ENCODE measurements at regions not wholly inside any gene's neighbourhood (a gene's known extent, or its start where the extent isn't known, plus 50 kb on each side); places are given as distances from the start of the nearest gene placed in this dataset.

DNA sequence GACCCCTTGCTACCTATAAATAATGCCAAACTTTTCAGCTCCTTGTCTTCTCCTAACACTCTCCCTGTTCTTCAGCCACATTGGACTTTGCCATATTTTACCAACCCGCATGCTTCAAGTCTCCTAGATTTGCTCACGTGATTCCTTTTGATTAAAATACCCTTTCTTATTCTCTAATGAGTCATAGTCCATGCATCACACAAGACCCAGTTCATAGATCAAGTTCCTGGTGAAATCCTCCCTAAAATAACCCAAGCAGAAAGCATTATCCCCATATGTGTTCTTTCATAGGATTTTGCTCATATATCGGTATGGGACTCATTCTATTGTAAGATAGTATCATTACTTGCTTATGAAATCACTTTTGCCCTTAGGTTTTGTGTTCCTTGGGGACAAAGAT lies 108.9 kb upstream of the STXBP5 start:
- TF ChIP-seq, protein P1, sequence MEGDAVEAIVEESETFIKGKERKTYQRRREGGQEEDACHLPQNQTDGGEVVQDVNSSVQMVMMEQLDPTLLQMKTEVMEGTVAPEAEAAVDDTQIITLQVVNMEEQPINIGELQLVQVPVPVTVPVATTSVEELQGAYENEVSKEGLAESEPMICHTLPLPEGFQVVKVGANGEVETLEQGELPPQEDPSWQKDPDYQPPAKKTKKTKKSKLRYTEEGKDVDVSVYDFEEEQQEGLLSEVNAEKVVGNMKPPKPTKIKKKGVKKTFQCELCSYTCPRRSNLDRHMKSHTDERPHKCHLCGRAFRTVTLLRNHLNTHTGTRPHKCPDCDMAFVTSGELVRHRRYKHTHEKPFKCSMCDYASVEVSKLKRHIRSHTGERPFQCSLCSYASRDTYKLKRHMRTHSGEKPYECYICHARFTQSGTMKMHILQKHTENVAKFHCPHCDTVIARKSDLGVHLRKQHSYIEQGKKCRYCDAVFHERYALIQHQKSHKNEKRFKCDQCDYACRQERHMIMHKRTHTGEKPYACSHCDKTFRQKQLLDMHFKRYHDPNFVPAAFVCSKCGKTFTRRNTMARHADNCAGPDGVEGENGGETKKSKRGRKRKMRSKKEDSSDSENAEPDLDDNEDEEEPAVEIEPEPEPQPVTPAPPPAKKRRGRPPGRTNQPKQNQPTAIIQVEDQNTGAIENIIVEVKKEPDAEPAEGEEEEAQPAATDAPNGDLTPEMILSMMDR (IDR thresholded peaks at IDR 0.05), result no peak
- no peak for TF ChIP-seq POLR2A (IDR thresholded peaks at IDR 0.05)
- H3K36me3 ChIP-seq (ENCODE audit: low read depth, missing control alignments), result no peaks in the 10 kb centered on the region
- intact Hi-C loops (cut with DNase I; ENCODE audit: low total_unique reads), result no loop called here
- DNase-seq, result no peak
- H3K4me3 ChIP-seq, result no peak overlapping the region
- WGBS, 2 donors, result 92 to 93% methylated on average over 3 of the region's 3 CpGs
- H3K27ac ChIP-seq, result no peak overlapping the region
- H3K4me1 ChIP-seq, result no peaks in the 10 kb centered on the region
- no peaks in the 10 kb centered on the region for H3K27me3 ChIP-seq
- no peaks in the 10 kb centered on the region for H3K9me3 ChIP-seq

DNA sequence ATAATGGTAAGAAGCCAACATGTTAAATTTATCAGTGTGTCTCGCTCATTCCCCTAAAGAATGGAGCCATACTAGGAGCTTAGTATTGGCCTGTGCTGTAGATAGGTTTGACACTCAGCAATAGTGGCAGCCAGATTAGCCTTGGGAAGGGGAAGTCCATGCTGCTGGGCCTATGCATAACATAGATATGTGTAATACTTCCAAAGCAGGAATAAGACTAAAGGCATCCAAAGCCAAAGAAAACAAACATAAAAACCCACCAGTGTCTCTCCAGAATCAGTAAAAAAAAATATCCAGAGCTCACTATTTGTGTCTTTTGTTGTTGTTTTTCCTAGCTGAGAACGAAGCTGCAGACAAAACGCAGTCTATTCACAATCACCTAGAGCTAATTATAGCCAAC lies 104.2 kb upstream of the STXBP5 start:
- 76 to 80% methylated on average over 3 of the region's 3 CpGs for WGBS, 2 donors
- H3K27ac ChIP-seq, result no peak overlapping the region
- TF ChIP-seq POLR2A (IDR thresholded peaks at IDR 0.05), result no peak
- TF ChIP-seq, protein P1 (IDR thresholded peaks at IDR 0.05), result no peak
- no peak for DNase-seq
- no peaks in the 10 kb centered on the region for H3K27me3 ChIP-seq
- no peaks in the 10 kb centered on the region for H3K4me1 ChIP-seq
- no peaks in the 10 kb centered on the region for H3K9me3 ChIP-seq
- intact Hi-C loops (cut with DNase I; ENCODE audit: low total_unique reads), result no loop called here
- H3K36me3 ChIP-seq (ENCODE audit: low read depth, missing control alignments), result no peaks in the 10 kb centered on the region
- no peak overlapping the region for H3K4me3 ChIP-seq

DNA sequence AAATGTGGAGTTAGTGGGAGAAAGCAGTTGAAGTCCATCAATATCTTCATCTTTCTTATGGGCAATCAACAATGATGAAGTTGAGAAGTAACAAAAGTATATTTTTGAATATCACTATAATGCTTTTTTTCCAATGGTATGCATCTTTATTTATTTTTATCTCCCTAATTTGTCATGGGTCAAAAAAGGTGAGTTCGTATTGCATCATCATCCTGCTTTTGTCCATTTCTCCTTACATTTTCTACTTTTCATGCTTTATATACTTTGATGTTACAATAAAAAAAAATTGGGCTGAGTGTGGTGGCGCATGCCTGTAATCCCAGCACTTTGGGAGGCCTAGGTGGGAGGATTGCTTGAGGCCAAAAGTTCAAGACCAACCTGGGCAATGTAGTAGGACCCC lies 101.2 kb upstream of the STXBP5 start:
- no peaks in the 10 kb centered on the region for H3K27me3 ChIP-seq
- WGBS, 2 donors, result 90 to 99% methylated on average over 2 of the region's 2 CpGs

DNA sequence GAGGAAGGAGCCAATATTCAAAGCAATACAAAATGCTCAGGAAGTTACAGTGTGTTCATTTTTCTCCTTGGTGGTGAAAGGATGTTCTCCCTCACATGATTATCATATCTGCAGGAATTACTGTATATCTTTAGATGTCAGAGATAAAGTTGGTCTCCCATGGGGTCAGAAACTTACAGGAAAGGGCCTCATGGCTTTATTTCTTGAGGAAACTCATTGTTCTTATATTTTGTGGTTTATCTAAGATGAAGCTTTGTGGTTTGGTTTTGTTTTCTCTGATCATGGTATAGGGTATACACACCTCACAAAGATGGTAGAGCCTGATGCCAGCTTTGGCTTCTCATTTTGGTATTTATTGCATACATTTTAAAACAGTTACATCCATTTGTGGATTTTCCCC lies 100.5 kb upstream of the STXBP5 start:
- H3K9me3 ChIP-seq, result no peaks in the 10 kb centered on the region
- intact Hi-C loops (cut with DNase I; ENCODE audit: low total_unique reads), result no loop called here
- no peaks in the 10 kb centered on the region for H3K4me1 ChIP-seq
- TF ChIP-seq, protein P1 (IDR thresholded peaks at IDR 0.05), result no peak
- no peak for TF ChIP-seq POLR2A (IDR thresholded peaks at IDR 0.05)
- no peak overlapping the region for H3K4me3 ChIP-seq
- no peaks in the 10 kb centered on the region for H3K27me3 ChIP-seq
- H3K27ac ChIP-seq, result no peak overlapping the region
- H3K36me3 ChIP-seq (ENCODE audit: low read depth, missing control alignments), result no peaks in the 10 kb centered on the region
- DNase-seq, result no peak

More for the DNA sequence above, 101.2 kb upstream of the STXBP5 start:
- TF ChIP-seq, protein P1 (IDR thresholded peaks at IDR 0.05), result no peak
- Histone ChIP-seq H3K9me3 (no peaks in the 10 kb centered on the region), H3K4me3 (no peak overlapping the region), H3K27ac (no peak overlapping the region), H3K36me3 (ENCODE audit: low read depth, missing control alignments) (no peaks in the 10 kb centered on the region), H3K4me1 (no peaks in the 10 kb centered on the region)
- intact Hi-C loops (cut with DNase I; ENCODE audit: low total_unique reads), result no loop called here
- no peak for DNase-seq

DNA sequence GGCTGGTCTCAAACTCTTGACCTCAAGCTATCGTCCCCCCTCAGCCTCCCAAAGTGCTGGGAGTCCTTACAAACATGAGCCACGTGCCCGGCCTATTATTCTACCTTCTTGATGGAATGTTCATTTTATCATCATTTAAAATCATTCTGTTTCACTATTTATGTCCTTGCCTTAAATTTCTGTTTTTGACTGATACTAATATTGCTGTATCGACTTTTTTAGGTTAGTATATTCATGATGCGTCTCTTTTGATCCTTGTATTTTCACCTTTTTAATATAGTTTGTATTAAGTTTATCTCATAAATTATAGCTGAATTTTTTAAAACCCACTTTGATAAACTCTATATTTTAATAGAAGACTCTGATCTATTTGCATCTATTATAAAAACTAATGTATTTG lies 98.4 kb upstream of the STXBP5 start:
- Histone ChIP-seq H3K27me3 (no peaks in the 10 kb centered on the region), H3K4me3 (no peak overlapping the region), H3K4me1 (no peaks in the 10 kb centered on the region), H3K27ac (no peak overlapping the region), H3K36me3 (ENCODE audit: low read depth, missing control alignments) (no peaks in the 10 kb centered on the region), H3K9me3 (no peaks in the 10 kb centered on the region)
- intact Hi-C loops (cut with DNase I; ENCODE audit: low total_unique reads), result no loop called here
- TF ChIP-seq, protein P1 (IDR thresholded peaks at IDR 0.05), result no peak
- no peak for TF ChIP-seq POLR2A (IDR thresholded peaks at IDR 0.05)
- DNase-seq, result no peak
- 92 to 93% methylated on average over 5 of the region's 5 CpGs for WGBS, 2 donors
